Anterior cingulate cortex (tissue), 58 donors: ENCODE measurements at regions not wholly inside any gene's neighbourhood (a gene's known extent, or its start where the extent isn't known, plus 50 kb on each side); places are given as distances from the start of the nearest gene placed in this dataset.
"Not testable (repeated sequence)": the region's sequence is repeated elsewhere in the genome, so short reads cannot be mapped to it uniquely, and the experiment has no call there.

Experiments
- DNase-seq, 58 donors: peaks; one replicate each; lab custom pipeline; 2025; lab: John Stamatoyannopoulos, UW

DNA sequence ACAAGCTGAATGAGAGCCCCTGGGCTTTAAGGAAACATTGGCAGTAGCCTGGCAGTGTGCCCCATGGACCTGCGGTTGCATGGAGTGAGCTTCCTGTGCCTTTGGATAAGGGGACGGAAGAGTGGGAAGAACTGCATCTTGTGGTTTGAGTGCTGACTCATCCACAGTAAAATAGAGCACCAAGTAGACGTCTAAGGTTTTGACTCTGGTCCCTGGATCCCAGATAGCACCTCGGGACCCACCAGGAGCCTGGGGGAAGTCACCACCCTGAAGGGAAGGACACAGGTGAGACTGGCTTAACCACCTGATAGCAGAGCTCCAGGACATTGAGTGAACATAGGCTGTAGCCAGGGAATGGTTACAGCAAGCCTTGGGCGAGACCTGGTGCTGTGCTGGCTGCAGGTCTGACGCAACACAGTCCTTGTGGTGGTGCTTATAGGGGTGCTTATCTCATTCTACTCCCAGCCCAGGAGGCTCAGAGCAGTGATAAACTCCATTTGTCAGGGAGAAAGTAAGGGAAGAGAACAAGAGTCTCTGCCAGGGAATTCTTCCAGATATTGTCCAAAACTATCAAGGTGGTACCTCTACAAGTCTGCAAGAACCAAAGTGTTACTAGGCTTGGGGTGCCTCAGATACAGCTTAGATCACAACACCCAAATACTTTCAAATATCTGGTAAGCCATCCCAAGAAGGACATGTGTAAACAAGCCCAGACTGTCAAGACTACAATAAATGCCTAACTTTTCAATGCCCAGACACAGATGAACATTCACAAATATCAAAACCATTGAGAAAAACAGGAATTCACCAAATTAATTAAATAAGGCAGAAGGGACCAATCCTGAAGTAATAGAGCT lies 123.6 kb upstream of the TET2 start:
- no peak for DNase-seq

GRCh38 chr4:105023668-105024055 lies 123.0 kb upstream of the TET2 start:
- DNase-seq, result no peak

DNA sequence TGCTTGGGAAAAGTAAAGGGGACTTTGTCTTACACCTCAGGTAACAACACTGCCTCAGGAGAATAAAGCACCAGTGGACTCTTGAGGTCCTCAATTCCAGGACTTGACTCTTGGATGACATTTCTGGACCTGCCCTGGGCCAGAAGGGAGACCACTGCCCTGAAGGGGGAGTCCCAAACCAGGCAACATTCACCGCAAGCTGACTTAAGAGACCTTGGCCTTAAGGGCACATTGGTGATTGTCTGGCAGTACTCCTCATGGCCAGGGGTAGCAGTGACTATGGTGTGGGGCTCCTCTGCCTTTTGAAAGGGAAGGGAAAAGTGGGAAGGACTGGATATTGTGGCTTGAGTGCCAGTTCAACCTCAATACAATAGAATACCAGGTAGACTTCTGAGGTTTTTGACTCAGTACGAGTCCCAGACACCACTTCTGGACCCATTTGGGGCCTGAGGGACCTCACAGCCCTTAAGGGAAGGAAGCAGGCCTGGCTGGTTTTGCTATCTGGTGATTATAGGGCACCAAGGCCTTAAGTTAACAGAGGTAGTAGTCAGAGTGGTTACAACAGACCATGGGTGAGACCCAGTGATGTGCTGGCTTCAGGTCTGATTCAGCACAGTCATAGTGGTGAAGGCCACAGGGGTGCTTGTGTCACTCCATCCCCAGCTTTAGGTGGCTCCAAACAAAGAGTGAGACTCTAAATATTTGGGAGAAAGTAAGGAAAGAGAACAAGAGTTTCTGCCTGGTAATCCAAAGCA lies 121.2 kb upstream of the TET2 start:
- DNase-seq, result no peak

GRCh38 chr4:105036991-105037390 lies 109.7 kb upstream of the TET2 start:
- DNase-seq, result no peak

- DNase-seq, result no peak
Observed at GRCh38 chr4:105042451-105042850, 104.2 kb upstream of the TET2 start.

DNA sequence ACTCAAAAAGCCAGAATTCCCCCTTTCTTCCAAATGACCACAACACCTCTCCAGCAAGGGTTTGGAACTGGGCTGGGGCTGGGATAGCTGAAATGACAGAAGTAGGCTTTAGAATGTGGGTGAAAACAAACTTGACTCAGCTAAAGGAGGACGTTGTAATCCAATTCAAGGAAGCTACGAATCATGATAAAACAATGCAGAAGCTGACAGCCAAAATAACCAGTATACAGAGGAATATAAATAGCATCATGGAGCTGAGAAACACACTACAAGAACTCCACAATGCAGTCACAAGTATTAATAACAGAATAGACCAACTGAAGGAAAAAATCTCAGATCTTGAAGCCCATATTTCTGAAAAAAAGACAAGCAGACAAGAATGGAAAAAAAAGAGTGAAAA lies 95.8 kb upstream of the TET2 start:
- DNase-seq, result no peak

GRCh38 chr4:105057370-105058105 lies 89.1 kb upstream of the TET2 start:
- no peak for DNase-seq

DNA sequence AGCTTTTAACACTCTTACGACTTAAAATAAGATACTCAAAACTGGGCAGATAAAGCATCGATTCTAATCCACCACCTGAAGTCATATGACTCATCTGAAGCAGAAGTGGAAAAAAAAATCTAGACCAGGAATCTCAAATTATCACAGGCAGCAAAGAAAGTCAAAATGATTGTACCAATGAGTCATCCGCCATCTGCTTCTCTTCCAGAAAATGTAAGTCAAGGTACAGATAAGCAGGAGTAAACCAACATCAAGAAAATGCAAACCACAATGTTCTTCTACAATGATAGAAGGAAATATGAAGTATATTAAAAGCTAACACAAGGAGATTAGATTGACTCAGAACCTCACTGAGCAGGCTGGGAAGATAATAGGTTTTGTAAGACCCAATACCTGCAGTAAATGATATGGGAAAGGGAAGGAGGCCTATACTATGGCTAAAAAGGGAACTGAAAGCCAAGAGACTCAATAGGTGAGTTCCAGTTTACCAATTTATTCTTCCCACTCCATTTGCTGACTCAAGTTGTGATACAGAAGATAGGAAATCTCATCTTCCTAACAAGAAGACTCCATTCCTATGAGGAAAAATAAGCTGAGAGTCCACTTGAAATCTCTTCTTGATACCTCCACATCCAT lies 88.4 kb upstream of the TET2 start:
- peak in 3 of 58 donors; percentile 18 to 49 (median 46) for DNase-seq

- DNase-seq, result peak in 1 of 58 donors; percentile 1
Observed at GRCh38 chr4:105059337-105059736, 87.3 kb upstream of the TET2 start.

DNA sequence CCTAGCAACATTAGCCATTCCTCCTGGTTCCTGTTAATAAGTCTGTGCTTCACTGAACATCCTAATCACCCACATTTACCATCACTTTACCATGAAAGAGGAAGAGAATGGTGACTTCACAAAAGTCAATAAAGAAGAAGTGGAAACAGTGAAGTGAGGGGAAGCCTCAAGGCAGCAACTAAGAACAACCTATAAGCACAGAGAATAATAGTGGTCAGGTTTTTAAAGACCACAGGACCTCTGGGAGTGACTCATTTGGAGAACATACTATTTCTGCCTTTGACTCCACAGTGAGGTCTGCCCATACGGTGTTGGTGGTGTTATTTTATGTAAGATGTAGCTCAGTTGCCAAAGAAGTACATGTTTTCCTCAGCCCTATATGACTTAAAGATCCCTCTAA lies 86.0 kb upstream of the TET2 start:
- no peak for DNase-seq

DNA sequence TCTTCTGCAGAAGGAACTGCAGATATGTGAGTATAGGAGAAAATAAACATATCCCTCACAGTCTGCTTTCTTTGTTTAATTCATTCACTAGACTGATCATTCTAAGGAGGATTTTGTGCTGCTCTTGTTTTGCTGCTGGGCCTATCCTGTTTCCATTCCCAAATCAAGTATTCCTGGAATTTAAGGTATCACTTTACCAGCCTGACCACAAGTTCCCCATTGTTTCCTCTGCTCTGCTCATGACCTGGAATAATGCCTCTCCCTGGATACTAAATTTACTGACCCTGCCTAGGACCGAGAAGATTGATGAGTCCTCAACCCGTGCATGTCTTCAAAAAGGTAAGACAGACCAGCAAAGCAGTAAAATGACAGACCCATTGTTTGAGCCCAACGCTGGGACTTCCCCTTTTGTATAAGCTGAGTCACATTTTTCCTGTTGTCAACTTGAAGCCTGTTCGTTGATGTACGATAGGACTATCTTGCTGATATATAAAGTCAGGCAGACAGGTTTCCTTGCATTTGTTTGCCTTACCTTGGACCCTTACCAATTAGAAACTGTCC lies 85.5 kb upstream of the TET2 start:
- no peak for DNase-seq

GRCh38 chr4:105061731-105062130 lies 84.9 kb upstream of the TET2 start:
- DNase-seq, result no peak

DNA sequence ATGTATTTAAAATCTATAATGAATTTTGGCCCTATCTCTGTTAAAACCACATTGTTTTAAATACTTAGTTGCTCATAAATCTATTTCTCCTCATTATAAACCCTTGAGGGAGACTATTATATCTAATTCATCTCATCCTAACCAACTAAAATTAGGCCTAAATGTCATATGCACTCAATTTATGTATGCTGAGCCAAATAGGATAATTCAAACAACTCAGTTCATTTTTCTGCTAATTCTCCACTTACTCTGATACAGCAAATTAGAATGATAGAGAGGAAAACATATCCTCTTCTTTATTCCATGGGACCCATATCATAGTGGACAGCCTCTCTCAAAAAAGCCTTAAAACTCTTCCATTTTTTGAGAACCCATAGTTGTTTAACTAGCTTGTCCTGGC lies 80.3 kb upstream of the TET2 start:
- no peak for DNase-seq

- DNase-seq, result no peak
Observed at GRCh38 chr4:105067431-105067830, 79.2 kb upstream of the TET2 start.

- no peak for DNase-seq
Observed at GRCh38 chr4:105067946-105068345, 78.7 kb upstream of the TET2 start.

GRCh38 chr4:105068516-105068915 lies 78.2 kb upstream of the TET2 start:
- no peak for DNase-seq

- not testable (repeated sequence) for DNase-seq
Observed at GRCh38 chr4:105072095-105072494, 74.6 kb upstream of the TET2 start.

DNA sequence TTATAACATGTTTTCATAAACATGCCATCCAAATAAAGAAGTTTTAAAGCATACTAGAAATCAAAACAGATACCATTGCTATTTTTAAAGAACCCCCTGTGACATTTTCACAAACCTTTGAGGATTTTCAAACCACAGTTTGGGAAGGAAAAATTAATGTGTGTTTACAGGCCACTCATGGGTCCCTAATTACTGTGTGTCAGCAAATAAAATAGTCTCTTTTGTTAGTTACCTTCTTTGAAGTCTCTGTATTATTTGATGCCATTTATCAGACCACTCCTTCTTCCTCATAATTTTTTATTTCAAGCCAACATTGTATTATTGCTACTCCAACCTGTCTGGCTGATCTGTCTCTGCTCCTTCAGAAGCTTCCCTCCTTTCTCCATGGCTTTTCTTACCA lies 72.6 kb upstream of the TET2 start:
- no peak for DNase-seq

- DNase-seq, result no peak
Observed at GRCh38 chr4:105075045-105075444, 71.6 kb upstream of the TET2 start.
